ENCODE measurements at regions not wholly inside any gene's neighbourhood (a gene's known extent, or its start where the extent isn't known, plus 50 kb on each side); places are given as distances from the start of the nearest gene placed in this dataset.

GRCh38 chr2:105629634-105630033 lies 115.1 kb upstream of the NCK2 start:
- TF ChIP-seq, protein P1, sequence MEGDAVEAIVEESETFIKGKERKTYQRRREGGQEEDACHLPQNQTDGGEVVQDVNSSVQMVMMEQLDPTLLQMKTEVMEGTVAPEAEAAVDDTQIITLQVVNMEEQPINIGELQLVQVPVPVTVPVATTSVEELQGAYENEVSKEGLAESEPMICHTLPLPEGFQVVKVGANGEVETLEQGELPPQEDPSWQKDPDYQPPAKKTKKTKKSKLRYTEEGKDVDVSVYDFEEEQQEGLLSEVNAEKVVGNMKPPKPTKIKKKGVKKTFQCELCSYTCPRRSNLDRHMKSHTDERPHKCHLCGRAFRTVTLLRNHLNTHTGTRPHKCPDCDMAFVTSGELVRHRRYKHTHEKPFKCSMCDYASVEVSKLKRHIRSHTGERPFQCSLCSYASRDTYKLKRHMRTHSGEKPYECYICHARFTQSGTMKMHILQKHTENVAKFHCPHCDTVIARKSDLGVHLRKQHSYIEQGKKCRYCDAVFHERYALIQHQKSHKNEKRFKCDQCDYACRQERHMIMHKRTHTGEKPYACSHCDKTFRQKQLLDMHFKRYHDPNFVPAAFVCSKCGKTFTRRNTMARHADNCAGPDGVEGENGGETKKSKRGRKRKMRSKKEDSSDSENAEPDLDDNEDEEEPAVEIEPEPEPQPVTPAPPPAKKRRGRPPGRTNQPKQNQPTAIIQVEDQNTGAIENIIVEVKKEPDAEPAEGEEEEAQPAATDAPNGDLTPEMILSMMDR (IDR thresholded peaks at IDR 0.05; ENCODE audit: insufficient read depth in 1 of 2, low read depth in 1 of 2, low read length in 1 of 2, severe bottlenecking in 1 of 2, unreplicated experiment in 1 of 2), result no peak
- ChIA-PET POLR2A (no interaction called here), CTCF (no interaction called here)
- no TSS peak for BruUV-seq (replicated peaks)
- H3K4me3 Mint-ChIP-seq (ENCODE audit: unreplicated experiment), result no peak overlapping the region
- no peaks in the 10 kb centered on the region for H3K9me3 ChIP-seq
- H3K4me3 ChIP-seq (ENCODE audit: low read depth, low read length), result no peak overlapping the region
- H3K27me3 Mint-ChIP-seq (ENCODE audit: insufficient read depth, unreplicated experiment), result peaks cover 7% of the 10 kb centered on the region
- H3K9me3 Mint-ChIP-seq (ENCODE audit: unreplicated experiment), result peaks cover 19% of the 10 kb centered on the region
- H3K36me3 Mint-ChIP-seq (ENCODE audit: insufficient read depth, unreplicated experiment), result no peaks in the 10 kb centered on the region
- H3K4me1 ChIP-seq, result no peaks in the 10 kb centered on the region
- DNase-seq, result no peak
- intact Hi-C loops (cut with micrococcal nuclease; ENCODE audit: unreplicated experiment), result no loop called here
- no peaks in the 10 kb centered on the region for H3K27me3 ChIP-seq (replicated peaks; ENCODE audit: control insufficient read depth, insufficient read depth, low read length)
- H3K27ac Mint-ChIP-seq (ENCODE audit: unreplicated experiment), result peak overlapping the region; percentile 10
- no peaks in the 10 kb centered on the region for H3K4me1 Mint-ChIP-seq (ENCODE audit: low read depth, unreplicated experiment)
- H3K36me3 ChIP-seq (ENCODE audit: control insufficient read depth, insufficient read depth, low read length), result no peaks in the 10 kb centered on the region

GRCh38 chr2:105627534-105627933 lies 117.2 kb upstream of the NCK2 start:
- Mint-ChIP-seq H3K36me3 (ENCODE audit: insufficient read depth, unreplicated experiment) (no peaks in the 10 kb centered on the region), H3K27ac (ENCODE audit: unreplicated experiment) (no peak overlapping the region), H3K9me3 (ENCODE audit: unreplicated experiment) (peaks cover 28% of the 10 kb centered on the region), H3K4me1 (ENCODE audit: low read depth, unreplicated experiment) (no peaks in the 10 kb centered on the region), H3K4me3 (ENCODE audit: unreplicated experiment) (no peak overlapping the region), H3K27me3 (ENCODE audit: insufficient read depth, unreplicated experiment) (peaks cover 7% of the 10 kb centered on the region)
- H3K4me3 ChIP-seq (ENCODE audit: low read depth, low read length), result no peak overlapping the region
- no peaks in the 10 kb centered on the region for H3K4me1 ChIP-seq
- no TSS peak for BruUV-seq (replicated peaks)
- TF ChIP-seq, protein P1 (IDR thresholded peaks at IDR 0.05; ENCODE audit: insufficient read depth in 1 of 2, low read depth in 1 of 2, low read length in 1 of 2, severe bottlenecking in 1 of 2, unreplicated experiment in 1 of 2), result no peak
- no peak for DNase-seq
- H3K36me3 ChIP-seq (ENCODE audit: control insufficient read depth, insufficient read depth, low read length), result no peaks in the 10 kb centered on the region
- CTCF ChIA-PET, result no interaction called here
- intact Hi-C loops (cut with micrococcal nuclease; ENCODE audit: unreplicated experiment), result no loop called here
- H3K27me3 ChIP-seq (replicated peaks; ENCODE audit: control insufficient read depth, insufficient read depth, low read length), result no peaks in the 10 kb centered on the region
- POLR2A ChIA-PET, result no interaction called here
- peaks cover 4% of the 10 kb centered on the region; the same call in 1 of the 2 replicates for H3K9me3 ChIP-seq

DNA sequence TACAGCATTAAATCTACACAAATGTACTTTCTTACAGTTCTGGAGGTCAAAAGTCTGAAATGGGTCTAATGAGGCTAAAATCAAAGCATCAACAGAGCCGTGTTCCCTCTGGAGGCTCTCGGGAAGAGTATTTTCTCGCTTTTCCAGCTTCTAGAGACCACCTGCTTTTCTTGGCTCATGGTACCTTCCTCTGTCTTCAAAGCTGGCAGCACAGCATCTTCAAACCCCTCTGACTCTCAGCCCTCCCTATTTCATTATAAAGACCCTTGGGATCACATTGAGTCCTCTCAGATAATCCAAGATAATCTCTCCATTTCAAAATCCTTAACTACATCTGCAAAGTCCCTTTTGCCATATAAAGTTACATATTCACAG lies 117.8 kb upstream of the NCK2 start:
- intact Hi-C loops (cut with micrococcal nuclease; ENCODE audit: unreplicated experiment), result no loop called here
- no TSS peak for BruUV-seq (replicated peaks)
- ChIA-PET CTCF (no interaction called here), POLR2A (no interaction called here)
- Histone ChIP-seq H3K4me3 (ENCODE audit: low read depth, low read length) (no peak overlapping the region), H3K27me3 (replicated peaks; ENCODE audit: control insufficient read depth, insufficient read depth, low read length) (no peaks in the 10 kb centered on the region; the same call in 1 of the 2 replicates), H3K36me3 (ENCODE audit: control insufficient read depth, insufficient read depth, low read length) (no peaks in the 10 kb centered on the region), H3K4me1 (no peaks in the 10 kb centered on the region), H3K9me3 (peaks cover 4% of the 10 kb centered on the region; the same call in 1 of the 2 replicates)
- TF ChIP-seq, protein P1 (IDR thresholded peaks at IDR 0.05; ENCODE audit: insufficient read depth in 1 of 2, low read depth in 1 of 2, low read length in 1 of 2, severe bottlenecking in 1 of 2, unreplicated experiment in 1 of 2), result no peak
- peaks cover 7% of the 10 kb centered on the region for H3K27me3 Mint-ChIP-seq (ENCODE audit: insufficient read depth, unreplicated experiment)
- H3K36me3 Mint-ChIP-seq (ENCODE audit: insufficient read depth, unreplicated experiment), result no peaks in the 10 kb centered on the region
- H3K27ac Mint-ChIP-seq (ENCODE audit: unreplicated experiment), result no peak overlapping the region
- DNase-seq, result no peak
- H3K4me3 Mint-ChIP-seq (ENCODE audit: unreplicated experiment), result no peak overlapping the region
- peaks cover 28% of the 10 kb centered on the region for H3K9me3 Mint-ChIP-seq (ENCODE audit: unreplicated experiment)
- no peaks in the 10 kb centered on the region for H3K4me1 Mint-ChIP-seq (ENCODE audit: low read depth, unreplicated experiment)
